Left lung (tissue), 4 donors: ENCODE measurements at regions not wholly inside any gene's neighbourhood (a gene's known extent, or its start where the extent isn't known, plus 50 kb on each side); places are given as distances from the start of the nearest gene placed in this dataset.

Experiments used
- ATAC-seq: fragments of 200-7000 bp; cut with Tn5 transposase; one replicate; pipeline ENCODE4 v1.9.1; 2020; ENCODE audit warnings: moderate library complexity
- DNase-seq, 4 donors: peaks; one replicate each; pipeline ENCODE4 v3.0.0-alpha.2; 2013 to 2020
- H3K27ac ChIP-seq, 2 donors: fragments of 200-600 bp; sonication (generic) in 1 of 2; one replicate each; pipeline versions ENCODE4 v1.5.0 to v1.8.0; 2020 to 2021
- H3K27me3 ChIP-seq, 2 donors: fragments of 200-600 bp; sonication (generic) in 1 of 2; one replicate each; pipeline versions ENCODE4 v1.5.0 to v1.8.0; 2020 to 2021
- H3K36me3 ChIP-seq, 2 donors: fragments of 200-600 bp; sonication (generic) in 1 of 2; one replicate each; pipeline versions ENCODE4 v1.5.0 to v1.8.0; 2020 to 2021
- H3K4me1 ChIP-seq, 2 donors: fragments of 200-600 bp; one replicate each; pipeline ENCODE4 v1.8.0; 2021
- H3K4me3 ChIP-seq, 2 donors: fragments of 200-600 bp; sonication (generic) in 1 of 2; one replicate each; pipeline versions ENCODE4 v1.5.0 to v1.8.0; 2020 to 2021; ENCODE audit warnings: mild to moderate bottlenecking in 1 of 2
- H3K9me3 ChIP-seq, 2 donors: fragments of 200-600 bp; sonication (generic) in 1 of 2; one replicate each; pipeline versions ENCODE4 v1.5.0 to v1.8.0; 2020 to 2021
- intact Hi-C, 2 donors: fragments of 100-400 bp; cut with DNase I; formaldehyde crosslinking; loops; one replicate each; pipeline versions ENCODE4 v1.11.2 to v1.14.2; 2022
- TF ChIP-seq, protein P1 (sequence below), 2 donors: fragments of 200-600 bp; sonication (generic) in 1 of 2; IDR thresholded peaks; one replicate each; pipeline versions ENCODE4 v1.5.0 to v1.8.0; 2021; ENCODE audit warnings: antibody characterized with exemption in 2 of 2
- donor health status: DM: no; HTN: yes; CAD: no.
- donor health status: DM: no; HTN: no; CAD: no.

- Histone ChIP-seq H3K4me3 (no peak overlapping the region), H3K9me3 (peaks cover 0 to 9% of the 10 kb centered on the region in 2 donors), H3K27me3 (no peaks in the 10 kb centered on the region), H3K27ac (no peak overlapping the region), H3K4me1 (peaks cover 13 to 35% of the 10 kb centered on the region in 2 donors), H3K36me3 (no peaks in the 10 kb centered on the region)
- intact Hi-C loops = no loop called here
- peak in 2 of 4 donors; percentile 44 to 49 for DNase-seq
- ATAC-seq = peak; percentile 50
- TF ChIP-seq, protein P1, sequence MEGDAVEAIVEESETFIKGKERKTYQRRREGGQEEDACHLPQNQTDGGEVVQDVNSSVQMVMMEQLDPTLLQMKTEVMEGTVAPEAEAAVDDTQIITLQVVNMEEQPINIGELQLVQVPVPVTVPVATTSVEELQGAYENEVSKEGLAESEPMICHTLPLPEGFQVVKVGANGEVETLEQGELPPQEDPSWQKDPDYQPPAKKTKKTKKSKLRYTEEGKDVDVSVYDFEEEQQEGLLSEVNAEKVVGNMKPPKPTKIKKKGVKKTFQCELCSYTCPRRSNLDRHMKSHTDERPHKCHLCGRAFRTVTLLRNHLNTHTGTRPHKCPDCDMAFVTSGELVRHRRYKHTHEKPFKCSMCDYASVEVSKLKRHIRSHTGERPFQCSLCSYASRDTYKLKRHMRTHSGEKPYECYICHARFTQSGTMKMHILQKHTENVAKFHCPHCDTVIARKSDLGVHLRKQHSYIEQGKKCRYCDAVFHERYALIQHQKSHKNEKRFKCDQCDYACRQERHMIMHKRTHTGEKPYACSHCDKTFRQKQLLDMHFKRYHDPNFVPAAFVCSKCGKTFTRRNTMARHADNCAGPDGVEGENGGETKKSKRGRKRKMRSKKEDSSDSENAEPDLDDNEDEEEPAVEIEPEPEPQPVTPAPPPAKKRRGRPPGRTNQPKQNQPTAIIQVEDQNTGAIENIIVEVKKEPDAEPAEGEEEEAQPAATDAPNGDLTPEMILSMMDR (IDR thresholded peaks at IDR 0.05) = no peak
Observed at GRCh38 chr2:37590119-37590571, 81.3 kb downstream of the CDC42EP3 start.
